ENCODE measurements at regions not wholly inside any gene's neighbourhood (a gene's known extent, or its start where the extent isn't known, plus 50 kb on each side); places are given as distances from the start of the nearest gene placed in this dataset.

DNA sequence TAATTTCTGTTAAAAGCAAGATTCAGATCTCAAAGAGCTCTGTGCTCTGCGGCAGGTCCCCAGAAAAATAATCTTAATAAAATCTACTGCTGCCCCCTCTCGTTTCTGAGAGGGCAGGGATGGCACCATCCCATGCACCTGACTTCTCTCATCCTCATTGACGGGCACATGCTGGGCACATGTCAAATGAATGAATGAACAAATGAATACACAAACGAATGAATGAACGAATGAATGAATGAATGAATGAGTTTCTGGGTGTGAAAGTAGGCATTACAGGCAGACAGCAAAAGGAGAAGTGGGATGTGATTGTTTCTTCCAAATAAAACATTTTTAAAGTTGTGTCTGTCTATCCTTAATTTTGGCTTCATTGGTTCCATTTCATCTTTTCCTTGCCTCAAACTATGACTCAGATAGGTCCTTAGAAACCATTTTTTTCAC is 398.1 kb upstream of the PRKCQ start:
- no peaks in the 10 kb centered on the region for H3K4me1 ChIP-seq (ENCODE audit: insufficient read depth)
- no peak for DNase-seq
- H3K4me3 ChIP-seq = no peak overlapping the region
- H3K36me3 ChIP-seq = no peaks in the 10 kb centered on the region
- no peak overlapping the region for H3K27ac ChIP-seq
- H3K27me3 ChIP-seq = no peaks in the 10 kb centered on the region
- 58 to 66% (median 64%) methylated on average over 5 of the region's 5 CpGs for WGBS, 3 donors
- intact Hi-C loops (cut with DNase I) = no loop called here
- H3K9me3 ChIP-seq = no peaks in the 10 kb centered on the region
- TF ChIP-seq POLR2A (IDR thresholded peaks at IDR 0.05) (no peak), EP300 (IDR thresholded peaks at IDR 0.05) (no peak)
- TF ChIP-seq, protein P1, sequence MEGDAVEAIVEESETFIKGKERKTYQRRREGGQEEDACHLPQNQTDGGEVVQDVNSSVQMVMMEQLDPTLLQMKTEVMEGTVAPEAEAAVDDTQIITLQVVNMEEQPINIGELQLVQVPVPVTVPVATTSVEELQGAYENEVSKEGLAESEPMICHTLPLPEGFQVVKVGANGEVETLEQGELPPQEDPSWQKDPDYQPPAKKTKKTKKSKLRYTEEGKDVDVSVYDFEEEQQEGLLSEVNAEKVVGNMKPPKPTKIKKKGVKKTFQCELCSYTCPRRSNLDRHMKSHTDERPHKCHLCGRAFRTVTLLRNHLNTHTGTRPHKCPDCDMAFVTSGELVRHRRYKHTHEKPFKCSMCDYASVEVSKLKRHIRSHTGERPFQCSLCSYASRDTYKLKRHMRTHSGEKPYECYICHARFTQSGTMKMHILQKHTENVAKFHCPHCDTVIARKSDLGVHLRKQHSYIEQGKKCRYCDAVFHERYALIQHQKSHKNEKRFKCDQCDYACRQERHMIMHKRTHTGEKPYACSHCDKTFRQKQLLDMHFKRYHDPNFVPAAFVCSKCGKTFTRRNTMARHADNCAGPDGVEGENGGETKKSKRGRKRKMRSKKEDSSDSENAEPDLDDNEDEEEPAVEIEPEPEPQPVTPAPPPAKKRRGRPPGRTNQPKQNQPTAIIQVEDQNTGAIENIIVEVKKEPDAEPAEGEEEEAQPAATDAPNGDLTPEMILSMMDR (IDR thresholded peaks at IDR 0.05) = no peak

DNA sequence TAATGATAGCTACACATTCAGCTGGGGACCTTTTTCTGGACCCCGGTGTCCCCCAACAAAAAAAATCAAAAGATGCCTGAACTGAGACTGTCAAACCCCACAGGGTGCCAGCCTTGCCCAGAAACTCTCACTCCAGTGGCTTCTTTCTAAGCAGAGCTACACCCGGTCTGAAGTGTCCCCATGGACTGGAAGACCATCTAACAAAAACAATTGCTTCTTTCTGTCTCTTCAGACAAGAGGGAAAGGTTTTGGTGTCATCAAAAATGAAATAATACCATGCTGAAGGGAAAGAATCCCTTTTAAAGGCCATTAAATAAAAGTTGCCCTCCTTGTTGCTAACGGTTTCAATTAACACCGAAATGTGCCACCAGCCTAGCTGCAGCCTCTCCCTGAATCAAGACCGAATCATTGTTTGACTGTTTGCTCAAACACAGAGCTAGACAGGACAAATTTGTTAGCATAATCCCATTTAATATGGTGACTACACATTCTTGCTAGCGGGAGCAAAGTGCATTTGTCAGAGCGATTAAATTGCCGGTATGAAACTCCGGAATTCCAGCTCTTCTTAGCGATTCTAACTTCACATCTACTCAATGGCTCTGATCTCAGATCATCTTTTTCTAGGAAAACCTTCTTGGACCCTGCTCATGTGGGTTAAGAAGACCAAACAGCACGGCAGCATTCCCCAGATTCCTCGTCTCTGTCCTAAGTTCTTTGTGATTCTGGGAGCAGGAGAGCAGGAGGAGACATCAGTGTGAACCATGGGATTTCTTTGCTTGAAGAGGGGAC is 397.5 kb upstream of the PRKCQ start:
- no peaks in the 10 kb centered on the region for H3K9me3 ChIP-seq
- H3K4me3 ChIP-seq = no peak overlapping the region
- TF ChIP-seq POLR2A (IDR thresholded peaks at IDR 0.05) = no peak
- no peak for DNase-seq
- no peaks in the 10 kb centered on the region for H3K4me1 ChIP-seq (ENCODE audit: insufficient read depth)
- no peaks in the 10 kb centered on the region for H3K27me3 ChIP-seq
- H3K27ac ChIP-seq = no peak overlapping the region
- WGBS, 3 donors = 80 to 85% (median 84%) methylated on average over 12 of the region's 12 CpGs
- H3K36me3 ChIP-seq = no peaks in the 10 kb centered on the region
- intact Hi-C loops (cut with DNase I) = no loop called here

DNA sequence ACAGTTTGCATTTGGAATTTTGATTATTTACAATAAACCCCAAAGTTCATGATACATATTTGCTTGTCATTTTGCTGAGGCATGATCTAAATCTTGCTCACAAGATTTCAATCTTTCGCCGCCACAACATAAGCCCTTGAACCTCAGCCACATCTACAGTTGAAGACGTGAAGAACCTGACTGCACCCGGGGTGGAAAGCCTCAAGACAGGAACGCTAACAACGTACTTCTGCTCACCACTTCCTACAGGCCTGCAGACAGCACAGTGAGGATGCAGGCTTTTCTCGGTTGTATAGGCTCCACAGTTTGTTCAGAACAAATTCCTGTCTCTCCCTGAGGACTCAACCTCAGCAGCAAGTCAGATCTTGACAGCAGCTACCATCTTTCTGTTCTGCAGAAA is 393.8 kb upstream of the PRKCQ start:
- no peaks in the 10 kb centered on the region for H3K36me3 ChIP-seq
- DNase-seq = no peak
- H3K9me3 ChIP-seq = no peaks in the 10 kb centered on the region
- H3K4me3 ChIP-seq = no peak overlapping the region
- TF ChIP-seq, protein P1 (IDR thresholded peaks at IDR 0.05) = no peak
- TF ChIP-seq EP300 (IDR thresholded peaks at IDR 0.05) (no peak), POLR2A (IDR thresholded peaks at IDR 0.05) (no peak)
- H3K4me1 ChIP-seq (ENCODE audit: insufficient read depth) = no peaks in the 10 kb centered on the region
- intact Hi-C loops (cut with DNase I) = no loop called here
- no peaks in the 10 kb centered on the region for H3K27me3 ChIP-seq
- 82 to 86% (median 84%) methylated on average over 7 of the region's 7 CpGs for WGBS, 3 donors
- no peak overlapping the region for H3K27ac ChIP-seq

DNA sequence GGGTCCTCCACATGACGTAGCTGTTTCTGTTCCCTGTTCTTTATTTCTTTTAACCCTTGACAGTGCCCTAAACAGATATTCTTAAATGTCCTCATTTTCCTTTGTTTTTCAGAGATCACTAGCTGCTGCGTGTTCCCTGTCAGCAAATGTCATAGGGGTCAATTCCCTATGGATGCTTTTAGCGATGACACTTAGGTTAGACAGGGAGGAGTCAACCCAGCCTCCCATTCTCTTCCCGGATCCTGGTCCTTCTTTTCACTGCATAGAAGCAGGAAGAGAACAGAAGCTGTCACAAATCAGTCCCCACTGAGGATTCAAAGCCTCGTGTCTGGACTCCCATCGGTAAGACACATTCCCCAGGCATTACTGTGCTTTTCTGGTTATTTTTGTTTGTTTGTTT is 392.1 kb upstream of the PRKCQ start:
- no peak overlapping the region for H3K4me3 ChIP-seq
- H3K36me3 ChIP-seq = no peaks in the 10 kb centered on the region
- intact Hi-C loops (cut with DNase I) = no loop called here
- H3K9me3 ChIP-seq = no peaks in the 10 kb centered on the region
- H3K4me1 ChIP-seq (ENCODE audit: insufficient read depth) = no peaks in the 10 kb centered on the region
- DNase-seq = no peak
- no peak overlapping the region for H3K27ac ChIP-seq
- no peaks in the 10 kb centered on the region for H3K27me3 ChIP-seq
- 51 to 61% (median 59%) methylated on average over 6 of the region's 6 CpGs for WGBS, 3 donors
- TF ChIP-seq, protein P1 (IDR thresholded peaks at IDR 0.05) = no peak
- TF ChIP-seq EP300 (IDR thresholded peaks at IDR 0.05) (no peak), POLR2A (IDR thresholded peaks at IDR 0.05) (no peak)

DNA sequence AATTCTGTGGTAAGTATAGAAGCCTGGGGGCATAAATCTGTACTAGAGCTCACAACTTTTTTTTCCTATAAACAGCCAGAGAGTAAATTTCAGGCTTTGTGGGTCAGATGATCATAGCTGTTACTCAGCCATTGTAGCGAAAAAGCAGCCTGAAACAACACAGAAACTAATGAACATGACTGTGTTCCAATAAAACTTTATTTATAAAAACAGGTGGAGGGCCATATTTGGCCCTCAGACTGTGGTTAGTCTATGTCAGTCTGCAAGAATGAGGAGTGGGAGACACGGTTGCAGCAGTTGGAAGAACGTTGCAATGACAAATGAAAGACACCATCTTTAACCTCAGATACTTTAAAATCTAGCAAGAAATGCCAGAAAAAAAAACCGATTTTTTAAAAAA is 389.6 kb upstream of the PRKCQ start:
- WGBS, 3 donors = 73 to 80% (median 79%) methylated on average over 4 of the region's 4 CpGs
- Histone ChIP-seq H3K36me3 (no peaks in the 10 kb centered on the region), H3K4me1 (ENCODE audit: insufficient read depth) (no peaks in the 10 kb centered on the region), H3K4me3 (no peak overlapping the region), H3K9me3 (no peaks in the 10 kb centered on the region), H3K27ac (no peak overlapping the region), H3K27me3 (no peaks in the 10 kb centered on the region)
- intact Hi-C loops (cut with DNase I) = no loop called here
- no peak for TF ChIP-seq EP300 (IDR thresholded peaks at IDR 0.05)
- no peak for DNase-seq
